ENCODE measurements at regions not wholly inside any gene's neighbourhood (a gene's known extent, or its start where the extent isn't known, plus 50 kb on each side); places are given as distances from the start of the nearest gene placed in this dataset.
A peak's percentile ranks its signal among the peaks of the same experiment; 100 is the strongest.

GRCh38 chr10:130878131-130878530, 433.4 kb downstream of the TCERG1L start:
- DNase-seq (ENCODE audit: low spot score) (no peak), ATAC-seq (no peak)

DNA sequence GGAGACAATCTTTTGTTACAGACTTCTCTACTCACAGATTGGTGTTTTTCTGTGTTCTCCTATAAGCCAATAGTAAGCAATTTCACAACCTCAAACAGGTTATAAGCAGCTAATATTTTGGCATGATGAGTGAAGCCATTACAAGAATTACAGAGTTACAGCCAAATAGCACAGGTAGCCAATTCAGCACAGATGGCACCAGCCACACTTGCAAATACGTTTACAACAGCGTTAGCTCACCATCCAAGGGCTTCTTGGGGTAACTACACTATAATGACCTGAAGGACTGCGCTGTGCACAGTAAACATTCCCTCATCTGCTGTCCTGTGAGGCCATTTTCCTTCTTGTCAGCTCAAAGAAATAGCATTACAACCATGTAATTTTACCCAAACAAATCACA, 428.6 kb downstream of the TCERG1L start:
- DNase-seq (ENCODE audit: low spot score) (no peak), ATAC-seq (no peak)

GRCh38 chr10:130884456-130884855, 427.1 kb downstream of the TCERG1L start:
- DNase-seq (ENCODE audit: low spot score) (no peak), ATAC-seq (no peak)

GRCh38 chr10:130885021-130885655, 426.4 kb downstream of the TCERG1L start:
- ATAC-seq (no peak), DNase-seq (ENCODE audit: low spot score) (no peak)

DNA sequence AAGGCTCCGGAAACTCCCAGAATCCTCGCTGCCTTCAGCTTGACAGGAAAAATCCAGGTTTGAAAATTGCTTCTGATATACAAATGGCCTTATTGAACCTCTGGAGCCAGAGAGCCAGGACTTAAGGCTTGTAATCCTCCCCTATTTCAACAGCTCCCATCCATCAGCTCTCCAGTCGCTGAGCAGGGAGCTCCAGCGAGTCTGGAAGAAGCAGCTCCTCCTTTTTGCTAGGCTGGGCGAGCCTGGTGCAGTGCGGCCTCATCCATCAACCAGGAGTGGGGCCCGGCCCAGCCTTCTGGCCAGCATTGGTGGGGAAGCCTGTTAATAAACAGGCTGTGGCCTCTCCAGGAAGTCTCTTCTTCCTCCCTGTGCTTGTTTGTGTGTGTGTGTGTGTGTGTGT, 424.4 kb downstream of the TCERG1L start:
- DNase-seq (ENCODE audit: low spot score) = no peak
- no peak for ATAC-seq

DNA sequence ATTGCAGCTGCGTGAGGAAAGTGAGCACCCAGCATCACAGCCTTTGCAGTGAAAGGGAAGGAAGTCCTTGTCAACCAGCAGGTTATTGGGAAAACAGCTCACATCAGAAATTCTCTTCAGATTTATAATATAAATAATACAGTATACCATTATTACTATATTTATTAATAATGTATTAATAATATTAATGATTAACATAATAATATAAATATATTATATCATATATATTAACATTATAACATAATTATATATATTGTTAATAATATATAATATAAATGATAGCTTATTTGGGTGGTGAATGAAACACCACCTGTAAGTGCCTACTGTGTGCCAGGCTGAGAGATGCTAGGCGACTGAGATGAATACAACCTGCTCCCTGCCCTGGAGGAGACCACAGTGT, 423.0 kb downstream of the TCERG1L start:
- ATAC-seq (no peak), DNase-seq (ENCODE audit: low spot score) (no peak)

- no peak for ATAC-seq
These were observed 422.3 kb downstream of the TCERG1L start for GRCh38 chr10:130889240-130889639.

GRCh38 chr10:130889780-130890179, 421.7 kb downstream of the TCERG1L start:
- ATAC-seq (no peak), DNase-seq (ENCODE audit: low spot score) (no peak)

More at GRCh38 chr10:130889240-130889639, 422.3 kb downstream of the TCERG1L start:
- no peak for DNase-seq (ENCODE audit: low spot score)

- no peak for ATAC-seq
- no peak for DNase-seq (ENCODE audit: low spot score)
These were observed 420.5 kb downstream of the TCERG1L start for GRCh38 chr10:130891066-130891465.

- ATAC-seq = no peak
- DNase-seq (ENCODE audit: low spot score) = no peak
These were observed 417.1 kb downstream of the TCERG1L start for GRCh38 chr10:130894471-130894870.

DNA sequence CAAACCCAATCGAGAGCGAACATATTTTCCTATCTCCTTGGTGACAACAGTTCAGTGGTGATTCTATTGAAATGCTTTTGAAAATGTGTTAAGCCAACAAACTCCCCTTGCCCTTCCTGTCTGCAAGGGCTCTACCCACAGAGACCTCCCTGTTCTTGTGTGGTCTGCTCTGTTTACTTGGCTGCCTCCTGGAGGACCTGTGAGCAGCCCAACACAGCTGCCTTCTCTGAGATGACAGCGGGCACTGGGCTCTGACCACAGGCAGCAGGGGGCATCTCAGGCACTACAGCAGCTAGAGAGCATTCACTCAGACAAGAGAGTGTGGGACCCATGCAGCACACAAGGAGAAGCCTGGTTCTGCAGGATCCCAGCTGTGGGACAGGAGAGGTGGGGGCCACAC, 416.4 kb downstream of the TCERG1L start:
- DNase-seq (ENCODE audit: low spot score) (no peak), ATAC-seq (no peak)

DNA sequence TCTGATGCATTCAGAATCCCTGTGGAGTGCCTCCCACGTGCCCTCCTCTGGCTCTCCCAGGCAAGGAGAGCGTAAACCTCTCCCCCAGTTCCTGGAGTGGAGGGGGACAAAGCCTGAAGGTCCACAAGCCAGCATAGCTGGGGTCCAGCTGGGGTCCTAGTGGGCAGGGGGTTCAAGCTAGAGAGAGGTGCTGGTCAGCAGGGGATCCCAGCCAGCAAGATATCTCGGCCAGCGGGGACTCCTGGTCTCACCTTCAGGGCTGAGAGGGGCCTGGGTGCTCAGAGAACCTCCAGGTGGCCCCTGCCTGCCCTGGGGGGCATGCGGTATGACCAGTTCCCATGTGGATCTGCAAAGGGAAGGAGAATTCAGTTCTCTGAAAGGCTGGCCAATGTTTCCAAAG, 413.7 kb downstream of the TCERG1L start:
- no peak for ATAC-seq
- DNase-seq (ENCODE audit: low spot score) = peak; percentile 21

GRCh38 chr10:130898381-130898780, 413.1 kb downstream of the TCERG1L start:
- ATAC-seq (no peak), DNase-seq (ENCODE audit: low spot score) (no peak)

DNA sequence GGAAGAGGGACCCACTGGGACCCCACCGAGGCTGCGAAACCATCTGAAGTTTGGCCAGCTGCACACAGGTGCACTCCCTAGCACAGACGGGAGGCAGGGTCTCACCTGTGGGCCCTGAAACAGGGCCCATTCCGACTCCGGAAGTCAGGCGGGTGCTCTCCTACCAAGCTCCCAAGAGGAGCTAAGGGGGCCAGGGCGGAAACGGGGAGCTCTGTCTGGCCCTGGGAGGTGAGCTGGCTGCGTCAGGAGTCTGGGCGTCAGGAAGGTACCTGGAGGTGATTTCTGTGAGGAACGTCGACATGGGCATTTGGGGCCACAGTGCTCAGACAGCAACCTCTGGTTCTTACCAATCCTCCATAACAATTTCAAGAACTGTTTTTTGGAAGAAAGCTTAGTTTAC, 411.7 kb downstream of the TCERG1L start:
- DNase-seq (ENCODE audit: low spot score) (no peak), ATAC-seq (no peak)

DNA sequence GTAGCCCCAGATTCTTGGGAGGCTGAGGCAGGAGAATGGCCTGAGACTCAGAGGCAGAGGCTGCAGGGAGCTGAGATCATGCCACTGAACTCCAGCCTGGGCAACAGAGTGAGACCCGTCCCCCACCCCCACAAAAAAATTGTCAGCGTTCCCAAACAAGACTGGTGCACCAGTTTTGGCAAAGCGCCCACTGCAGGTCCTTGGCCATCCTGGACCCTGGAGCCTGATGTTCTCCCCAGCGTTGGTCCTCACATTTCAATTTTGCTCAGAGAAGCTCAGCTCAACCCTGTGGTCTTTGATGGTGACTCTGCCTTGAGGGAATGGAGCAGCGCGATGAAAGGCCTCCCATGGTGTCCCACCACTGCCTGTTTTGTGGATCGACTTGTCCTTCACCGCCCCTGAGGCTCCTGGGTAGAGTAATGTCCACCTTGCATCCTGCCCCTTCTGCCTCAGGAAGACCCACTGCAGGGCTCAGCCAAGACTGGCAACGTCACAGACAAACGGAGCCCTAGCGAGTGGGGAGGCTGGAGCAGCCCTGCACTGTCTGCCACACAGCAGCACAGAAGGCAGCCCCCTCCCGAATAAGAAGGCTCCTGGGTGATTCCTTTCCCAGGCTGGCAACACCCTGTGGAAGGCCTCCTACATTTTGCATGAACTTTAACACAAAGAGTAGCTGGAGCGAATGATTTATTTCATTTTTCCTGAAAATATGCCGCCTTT, 410.9 kb downstream of the TCERG1L start:
- ATAC-seq (no peak), DNase-seq (ENCODE audit: low spot score) (no peak)

GRCh38 chr10:130901311-130902165, 410.0 kb downstream of the TCERG1L start:
- ATAC-seq (no peak), DNase-seq (ENCODE audit: low spot score) (no peak)

DNA sequence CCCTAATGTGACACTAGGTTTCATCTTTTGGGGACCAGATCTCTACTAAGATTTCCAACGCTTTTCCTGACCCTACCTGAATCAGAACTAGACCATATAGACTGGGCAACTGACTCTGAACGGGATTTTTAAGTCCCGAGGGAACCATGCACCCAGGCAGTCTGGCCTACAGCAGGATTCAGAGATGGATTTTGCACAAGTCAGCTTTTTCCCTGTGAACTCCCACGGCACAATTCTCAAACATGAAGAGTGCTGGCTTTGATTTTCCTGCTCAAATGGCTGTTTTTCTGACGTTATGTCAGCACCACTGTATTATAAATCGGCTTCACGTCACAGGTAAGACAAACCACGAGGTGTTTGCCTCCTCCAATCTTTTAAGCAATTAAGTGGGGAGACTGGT, 409.1 kb downstream of the TCERG1L start:
- no peak for DNase-seq (ENCODE audit: low spot score)
- no peak for ATAC-seq

- DNase-seq (ENCODE audit: low spot score) = no peak
- no peak for ATAC-seq
These were observed 408.6 kb downstream of the TCERG1L start for GRCh38 chr10:130902929-130903328.

- DNase-seq (ENCODE audit: low spot score) (no peak), ATAC-seq (no peak)
These were observed 406.8 kb downstream of the TCERG1L start for GRCh38 chr10:130904676-130905075.

DNA sequence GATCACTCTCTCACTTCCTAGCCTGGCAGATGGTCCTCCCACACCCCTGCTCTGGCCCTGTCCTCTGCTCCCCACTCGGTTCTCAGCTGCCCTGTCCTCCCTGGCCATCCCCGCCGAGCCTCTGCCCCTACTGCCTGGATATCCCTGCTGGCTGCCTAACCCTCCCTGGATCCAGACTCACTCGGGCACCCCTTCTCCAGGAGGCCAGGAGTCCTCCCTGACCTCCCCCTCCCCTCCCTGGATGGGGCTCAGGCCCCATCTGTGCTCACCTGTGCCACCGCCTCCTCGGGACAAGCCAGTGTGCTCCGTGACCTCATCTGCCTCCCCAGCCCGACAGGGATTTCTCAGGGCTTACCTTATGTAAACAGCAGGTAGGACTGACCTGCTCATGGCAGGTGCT, 406.1 kb downstream of the TCERG1L start:
- no peak for ATAC-seq
- no peak for DNase-seq (ENCODE audit: low spot score)

DNA sequence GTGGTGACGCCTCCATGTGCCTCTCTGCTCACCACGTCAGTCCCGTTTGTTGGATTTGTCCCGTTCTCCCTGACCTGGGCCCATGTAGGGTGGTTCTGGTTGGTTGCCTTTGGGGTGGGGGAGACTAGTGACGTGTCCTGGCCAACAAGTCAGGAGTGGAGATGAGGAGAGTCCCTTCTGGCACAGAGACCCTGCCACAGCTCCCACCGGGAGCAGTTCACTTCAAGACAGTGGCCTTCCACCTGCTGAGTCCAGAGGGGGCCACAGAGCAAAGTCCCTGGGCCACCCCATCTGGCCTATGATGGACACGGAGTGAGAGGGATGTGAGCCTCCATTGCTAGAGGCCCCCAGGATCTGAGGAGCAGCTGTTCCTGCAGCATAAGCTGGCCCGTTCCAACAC, 405.6 kb downstream of the TCERG1L start:
- DNase-seq (ENCODE audit: low spot score) (no peak), ATAC-seq (no peak)

DNA sequence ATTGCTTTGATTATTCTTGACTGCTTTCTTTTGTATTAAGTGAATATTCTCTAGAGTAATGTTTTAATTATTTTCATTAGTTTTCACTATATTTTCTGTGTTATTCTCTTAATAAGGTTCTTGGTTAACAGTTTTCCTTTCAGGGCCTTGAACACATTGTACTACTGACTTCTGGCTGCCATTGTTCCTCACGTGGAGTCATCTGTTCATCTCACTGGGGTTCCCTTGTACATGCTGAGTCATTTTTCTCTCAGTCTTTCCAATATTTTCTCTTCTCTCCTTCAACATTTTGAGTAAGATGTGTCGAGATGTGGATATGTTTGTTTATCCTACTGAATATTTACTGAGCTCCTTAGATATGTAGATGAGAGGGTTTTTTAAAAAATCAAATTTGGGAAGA, 400.7 kb downstream of the TCERG1L start:
- DNase-seq (ENCODE audit: low spot score) (no peak), ATAC-seq (no peak)

Data from left lobe of liver (tissue), 2 donors.